HepG2 (cell line): ENCODE measurements at regions not wholly inside any gene's neighbourhood (a gene's known extent, or its start where the extent isn't known, plus 50 kb on each side); places are given as distances from the start of the nearest gene placed in this dataset.

Source experiments
- ATF2 ChIP-seq: sonication (generic); formaldehyde crosslinking; IDR thresholded peaks from 2 replicates; pipeline ENCODE4 v1.4.0; 2020; ENCODE audit warnings: missing genetic modification reagents
- IKZF1 ChIP-seq: fragments of 450-650 bp; IDR thresholded peaks from 2 replicates; pipeline ENCODE4 v1.7.1; 2016
- IRF9 ChIP-seq: sonication (generic); formaldehyde crosslinking; IDR thresholded peaks from 2 replicates; pipeline ENCODE4 v1.8.0; 2022; ENCODE audit warnings: missing genetic modification reagents, mild to moderate bottlenecking, borderline replicate concordance
- JUN ChIP-seq: sonication (generic); formaldehyde crosslinking; IDR thresholded peaks from 2 replicates; pipeline ENCODE4 v1.4.0; 2020; ENCODE audit warnings: mild to moderate bottlenecking, missing genetic modification reagents
- MIER2 ChIP-seq: IDR thresholded peaks from 2 replicates; pipeline ENCODE4 v1.6.1; 2016; ENCODE audit warnings: missing biosample characterization, missing genetic modification reagents
- PREB ChIP-seq: sonication (generic); formaldehyde crosslinking; IDR thresholded peaks from 2 replicates; pipeline ENCODE4 v1.4.0; 2020; ENCODE audit warnings: missing genetic modification reagents
- RXRB ChIP-seq: IDR thresholded peaks from 2 replicates; pipeline ENCODE4 v1.6.1; 2016; ENCODE audit warnings: borderline replicate concordance, missing genetic modification reagents, missing compliant biosample characterization
- SAP130 ChIP-seq: IDR thresholded peaks from 2 replicates; pipeline ENCODE4 v1.6.1; 2016; ENCODE audit warnings: low read depth
- TEAD3 ChIP-seq: optimal IDR thresholded peaks from 2 replicates; pipeline ENCODE3; 2016; ENCODE audit warnings: borderline replicate concordance
- ZFP82 ChIP-seq: sonication (generic); formaldehyde crosslinking; IDR thresholded peaks from 2 replicates; pipeline ENCODE4 v1.5.1; 2020; ENCODE audit warnings: mild to moderate bottlenecking, missing genetic modification reagents, borderline replicate concordance
- ZNF329 ChIP-seq: sonication (generic); formaldehyde crosslinking; IDR thresholded peaks from 2 replicates; pipeline ENCODE4 v1.9.0; 2021; ENCODE audit warnings: low read depth, mild to moderate bottlenecking, missing genetic modification reagents
- ZNF362 ChIP-seq: sonication (generic); formaldehyde crosslinking; IDR thresholded peaks from 2 replicates; pipeline ENCODE4 v1.4.0; 2020; ENCODE audit warnings: missing genetic modification reagents, mild to moderate bottlenecking, borderline replicate concordance
- ZXDC ChIP-seq: sonication (generic); formaldehyde crosslinking; IDR thresholded peaks from 2 replicates; pipeline ENCODE4 v1.5.0; 2020; ENCODE audit warnings: mild to moderate bottlenecking, missing genetic modification reagents
- TF ChIP-seq, protein P1 (sequence below): sonication (generic); formaldehyde crosslinking; IDR thresholded peaks from 2 replicates; pipeline ENCODE4 v1.4.0; 2020; ENCODE audit warnings: missing genetic modification reagents
- TF ChIP-seq, protein P2 (sequence below): sonication (generic); formaldehyde crosslinking; IDR thresholded peaks from 2 replicates; pipeline ENCODE4 v1.4.0; 2020; ENCODE audit warnings: mild to moderate bottlenecking, missing genetic modification reagents

- TF ChIP-seq SAP130 (CRISPR knock-in tag), result peak; percentile 44
- TF ChIP-seq MIER2, result no peak
- TF ChIP-seq JUN, result peak; percentile 42; the same call in 1 of the 2 replicates
- TF ChIP-seq RXRB, result peak; percentile 45; the same call in 1 of the 2 replicates
- TF ChIP-seq, protein P1, sequence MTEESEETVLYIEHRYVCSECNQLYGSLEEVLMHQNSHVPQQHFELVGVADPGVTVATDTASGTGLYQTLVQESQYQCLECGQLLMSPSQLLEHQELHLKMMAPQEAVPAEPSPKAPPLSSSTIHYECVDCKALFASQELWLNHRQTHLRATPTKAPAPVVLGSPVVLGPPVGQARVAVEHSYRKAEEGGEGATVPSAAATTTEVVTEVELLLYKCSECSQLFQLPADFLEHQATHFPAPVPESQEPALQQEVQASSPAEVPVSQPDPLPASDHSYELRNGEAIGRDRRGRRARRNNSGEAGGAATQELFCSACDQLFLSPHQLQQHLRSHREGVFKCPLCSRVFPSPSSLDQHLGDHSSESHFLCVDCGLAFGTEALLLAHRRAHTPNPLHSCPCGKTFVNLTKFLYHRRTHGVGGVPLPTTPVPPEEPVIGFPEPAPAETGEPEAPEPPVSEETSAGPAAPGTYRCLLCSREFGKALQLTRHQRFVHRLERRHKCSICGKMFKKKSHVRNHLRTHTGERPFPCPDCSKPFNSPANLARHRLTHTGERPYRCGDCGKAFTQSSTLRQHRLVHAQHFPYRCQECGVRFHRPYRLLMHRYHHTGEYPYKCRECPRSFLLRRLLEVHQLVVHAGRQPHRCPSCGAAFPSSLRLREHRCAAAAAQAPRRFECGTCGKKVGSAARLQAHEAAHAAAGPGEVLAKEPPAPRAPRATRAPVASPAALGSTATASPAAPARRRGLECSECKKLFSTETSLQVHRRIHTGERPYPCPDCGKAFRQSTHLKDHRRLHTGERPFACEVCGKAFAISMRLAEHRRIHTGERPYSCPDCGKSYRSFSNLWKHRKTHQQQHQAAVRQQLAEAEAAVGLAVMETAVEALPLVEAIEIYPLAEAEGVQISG, result no peak
- TF ChIP-seq PREB (CRISPR knock-in tag), result no peak
- no peak for TF ChIP-seq ZNF362 (CRISPR knock-in tag)
- TF ChIP-seq ATF2 (CRISPR knock-in tag), result no peak
- TF ChIP-seq IRF9 (CRISPR knock-in tag), result no peak
- TF ChIP-seq ZNF329 (CRISPR knock-in tag), result no peak
- TF ChIP-seq IKZF1, result no peak
- TF ChIP-seq, protein P2, sequence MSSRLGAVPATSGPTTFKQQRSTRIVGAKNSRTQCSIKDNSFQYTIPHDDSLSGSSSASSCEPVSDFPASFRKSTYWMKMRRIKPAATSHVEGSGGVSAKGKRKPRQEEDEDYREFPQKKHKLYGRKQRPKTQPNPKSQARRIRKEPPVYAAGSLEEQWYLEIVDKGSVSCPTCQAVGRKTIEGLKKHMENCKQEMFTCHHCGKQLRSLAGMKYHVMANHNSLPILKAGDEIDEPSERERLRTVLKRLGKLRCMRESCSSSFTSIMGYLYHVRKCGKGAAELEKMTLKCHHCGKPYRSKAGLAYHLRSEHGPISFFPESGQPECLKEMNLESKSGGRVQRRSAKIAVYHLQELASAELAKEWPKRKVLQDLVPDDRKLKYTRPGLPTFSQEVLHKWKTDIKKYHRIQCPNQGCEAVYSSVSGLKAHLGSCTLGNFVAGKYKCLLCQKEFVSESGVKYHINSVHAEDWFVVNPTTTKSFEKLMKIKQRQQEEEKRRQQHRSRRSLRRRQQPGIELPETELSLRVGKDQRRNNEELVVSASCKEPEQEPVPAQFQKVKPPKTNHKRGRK (CRISPR knock-in tag), result no peak
- TF ChIP-seq ZXDC (CRISPR knock-in tag), result no peak
- TF ChIP-seq ZFP82 (CRISPR knock-in tag), result no peak
- TF ChIP-seq TEAD3 (CRISPR knock-in tag), result peak; percentile 60
Observed at GRCh38 chr18:39523281-39523680, 1957.7 kb upstream of the CELF4 start (continued).
